ENCODE measurements at regions not wholly inside any gene's neighbourhood (a gene's known extent, or its start where the extent isn't known, plus 50 kb on each side); places are given as distances from the start of the nearest gene placed in this dataset.

DNA sequence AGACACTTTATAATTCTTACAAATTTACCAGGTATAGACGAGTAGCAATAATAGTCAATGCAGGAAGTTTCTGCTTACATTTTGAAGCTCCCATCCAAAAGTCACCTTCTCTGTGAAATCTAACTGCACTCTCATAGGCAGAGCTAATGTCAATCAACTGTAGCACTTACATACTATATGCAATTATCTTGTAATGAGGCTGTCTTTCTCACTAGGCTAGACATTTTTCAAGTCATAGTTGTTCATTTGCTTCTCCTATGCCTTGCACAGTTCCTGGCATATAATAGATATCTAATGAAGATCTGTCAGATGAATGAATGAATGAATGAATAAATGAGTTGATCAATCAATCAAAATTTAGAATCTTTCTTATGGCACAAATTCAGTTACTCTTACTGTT lies 273.0 kb upstream of the DAB1 start:
- TF ChIP-seq POLR2AphosphoS5 (IDR thresholded peaks at IDR 0.05; ENCODE audit: low read depth, low read length), result no peak
- TF ChIP-seq, protein P1, sequence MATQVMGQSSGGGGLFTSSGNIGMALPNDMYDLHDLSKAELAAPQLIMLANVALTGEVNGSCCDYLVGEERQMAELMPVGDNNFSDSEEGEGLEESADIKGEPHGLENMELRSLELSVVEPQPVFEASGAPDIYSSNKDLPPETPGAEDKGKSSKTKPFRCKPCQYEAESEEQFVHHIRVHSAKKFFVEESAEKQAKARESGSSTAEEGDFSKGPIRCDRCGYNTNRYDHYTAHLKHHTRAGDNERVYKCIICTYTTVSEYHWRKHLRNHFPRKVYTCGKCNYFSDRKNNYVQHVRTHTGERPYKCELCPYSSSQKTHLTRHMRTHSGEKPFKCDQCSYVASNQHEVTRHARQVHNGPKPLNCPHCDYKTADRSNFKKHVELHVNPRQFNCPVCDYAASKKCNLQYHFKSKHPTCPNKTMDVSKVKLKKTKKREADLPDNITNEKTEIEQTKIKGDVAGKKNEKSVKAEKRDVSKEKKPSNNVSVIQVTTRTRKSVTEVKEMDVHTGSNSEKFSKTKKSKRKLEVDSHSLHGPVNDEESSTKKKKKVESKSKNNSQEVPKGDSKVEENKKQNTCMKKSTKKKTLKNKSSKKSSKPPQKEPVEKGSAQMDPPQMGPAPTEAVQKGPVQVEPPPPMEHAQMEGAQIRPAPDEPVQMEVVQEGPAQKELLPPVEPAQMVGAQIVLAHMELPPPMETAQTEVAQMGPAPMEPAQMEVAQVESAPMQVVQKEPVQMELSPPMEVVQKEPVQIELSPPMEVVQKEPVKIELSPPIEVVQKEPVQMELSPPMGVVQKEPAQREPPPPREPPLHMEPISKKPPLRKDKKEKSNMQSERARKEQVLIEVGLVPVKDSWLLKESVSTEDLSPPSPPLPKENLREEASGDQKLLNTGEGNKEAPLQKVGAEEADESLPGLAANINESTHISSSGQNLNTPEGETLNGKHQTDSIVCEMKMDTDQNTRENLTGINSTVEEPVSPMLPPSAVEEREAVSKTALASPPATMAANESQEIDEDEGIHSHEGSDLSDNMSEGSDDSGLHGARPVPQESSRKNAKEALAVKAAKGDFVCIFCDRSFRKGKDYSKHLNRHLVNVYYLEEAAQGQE (IDR thresholded peaks at IDR 0.05; ENCODE audit: insufficient read depth in 1 of 2, low read depth in 2 of 2, low read length in 2 of 2), result no peak
